Mesothelial cell of epicardium (in vitro differentiated cells): ENCODE measurements at regions not wholly inside any gene's neighbourhood (a gene's known extent, or its start where the extent isn't known, plus 50 kb on each side); places are given as distances from the start of the nearest gene placed in this dataset.

ENCODE experiments used
- DNase-seq, 2 experiments: peaks; one replicate each; pipeline ENCODE4 v3.0.0; 2021; ENCODE audit warnings: low spot score in 2 of 2; ENCODE audit not compliant: unreplicated experiment in 2 of 2
- H3K27ac Mint-ChIP-seq: 2 replicates; pipeline ENCODE4 v1.8.0; 2021; ENCODE audit warnings: mixed read lengths
- H3K27me3 Mint-ChIP-seq: 2 replicates; pipeline ENCODE4 v1.8.0; 2021; ENCODE audit warnings: low read depth, mixed read lengths
- H3K36me3 Mint-ChIP-seq: 2 replicates; pipeline ENCODE4 v1.8.0; 2021; ENCODE audit warnings: mixed read lengths
- H3K4me1 Mint-ChIP-seq: 2 replicates; pipeline ENCODE4 v1.8.0; 2021; ENCODE audit warnings: mixed read lengths
- H3K4me3 Mint-ChIP-seq: 2 replicates; pipeline ENCODE4 v1.8.0; 2021; ENCODE audit warnings: mild to moderate bottlenecking, moderate library complexity, mixed read lengths
- H3K9me3 Mint-ChIP-seq: 2 replicates; pipeline ENCODE4 v1.8.0; 2021; ENCODE audit warnings: mixed read lengths
- TF ChIP-seq, protein P1 (sequence below): fragments of 200-600 bp; sonication (generic); IDR thresholded peaks from one replicate; pipeline ENCODE4 v1.5.0; 2021; ENCODE audit warnings: antibody characterized with exemption; ENCODE audit not compliant: unreplicated experiment

- H3K4me3 Mint-ChIP-seq, result no peak overlapping the region
- DNase-seq, result no peak
- H3K36me3 Mint-ChIP-seq, result no peaks in the 10 kb centered on the region
- H3K27ac Mint-ChIP-seq, result no peak overlapping the region
- peaks cover 25% of the 10 kb centered on the region for H3K9me3 Mint-ChIP-seq
- no peaks in the 10 kb centered on the region for H3K27me3 Mint-ChIP-seq
- TF ChIP-seq, protein P1, sequence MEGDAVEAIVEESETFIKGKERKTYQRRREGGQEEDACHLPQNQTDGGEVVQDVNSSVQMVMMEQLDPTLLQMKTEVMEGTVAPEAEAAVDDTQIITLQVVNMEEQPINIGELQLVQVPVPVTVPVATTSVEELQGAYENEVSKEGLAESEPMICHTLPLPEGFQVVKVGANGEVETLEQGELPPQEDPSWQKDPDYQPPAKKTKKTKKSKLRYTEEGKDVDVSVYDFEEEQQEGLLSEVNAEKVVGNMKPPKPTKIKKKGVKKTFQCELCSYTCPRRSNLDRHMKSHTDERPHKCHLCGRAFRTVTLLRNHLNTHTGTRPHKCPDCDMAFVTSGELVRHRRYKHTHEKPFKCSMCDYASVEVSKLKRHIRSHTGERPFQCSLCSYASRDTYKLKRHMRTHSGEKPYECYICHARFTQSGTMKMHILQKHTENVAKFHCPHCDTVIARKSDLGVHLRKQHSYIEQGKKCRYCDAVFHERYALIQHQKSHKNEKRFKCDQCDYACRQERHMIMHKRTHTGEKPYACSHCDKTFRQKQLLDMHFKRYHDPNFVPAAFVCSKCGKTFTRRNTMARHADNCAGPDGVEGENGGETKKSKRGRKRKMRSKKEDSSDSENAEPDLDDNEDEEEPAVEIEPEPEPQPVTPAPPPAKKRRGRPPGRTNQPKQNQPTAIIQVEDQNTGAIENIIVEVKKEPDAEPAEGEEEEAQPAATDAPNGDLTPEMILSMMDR, result no peak
- no peaks in the 10 kb centered on the region for H3K4me1 Mint-ChIP-seq
Observed at GRCh38 chr4:11640584-11640983, 211.9 kb upstream of the HS3ST1 start.

GRCh38 chr4:11636551-11636950 lies 207.9 kb upstream of the HS3ST1 start:
- TF ChIP-seq, protein P1, result no peak
- DNase-seq, result no peak
- Mint-ChIP-seq H3K27me3 (no peaks in the 10 kb centered on the region), H3K4me3 (no peak overlapping the region), H3K27ac (no peak overlapping the region), H3K4me1 (no peaks in the 10 kb centered on the region), H3K36me3 (no peaks in the 10 kb centered on the region), H3K9me3 (peaks cover 11% of the 10 kb centered on the region)

- Mint-ChIP-seq H3K4me3 (no peak overlapping the region), H3K36me3 (no peaks in the 10 kb centered on the region), H3K4me1 (no peaks in the 10 kb centered on the region), H3K27me3 (no peaks in the 10 kb centered on the region), H3K27ac (no peak overlapping the region), H3K9me3 (peaks cover 11% of the 10 kb centered on the region)
- TF ChIP-seq, protein P1, result no peak
- DNase-seq, result no peak
Observed at GRCh38 chr4:11636031-11636430, 207.3 kb upstream of the HS3ST1 start.

DNA sequence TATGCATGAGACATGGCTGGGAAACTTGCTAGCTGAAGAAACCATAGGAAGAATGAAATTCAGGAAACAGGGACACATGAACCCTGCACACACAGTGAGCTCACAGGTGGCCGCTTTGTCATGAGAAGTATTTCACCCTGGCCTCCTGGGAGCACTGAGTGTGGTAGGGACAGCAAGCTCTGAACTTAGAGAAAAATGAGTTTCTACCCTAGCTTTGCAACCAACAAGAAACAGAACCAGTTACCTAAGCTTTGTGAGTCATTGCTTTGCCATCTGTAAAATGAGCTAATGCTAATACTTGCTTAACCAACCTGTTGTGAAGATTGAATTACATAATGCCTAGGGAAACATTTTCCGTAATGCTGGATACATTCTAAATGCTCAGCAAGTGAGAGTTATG lies 206.6 kb upstream of the HS3ST1 start:
- H3K27me3 Mint-ChIP-seq, result no peaks in the 10 kb centered on the region
- H3K27ac Mint-ChIP-seq, result no peak overlapping the region
- peaks cover 11% of the 10 kb centered on the region for H3K9me3 Mint-ChIP-seq
- no peaks in the 10 kb centered on the region for H3K4me1 Mint-ChIP-seq
- no peak for DNase-seq
- H3K36me3 Mint-ChIP-seq, result no peaks in the 10 kb centered on the region
- TF ChIP-seq, protein P1, result no peak
- H3K4me3 Mint-ChIP-seq, result no peak overlapping the region

DNA sequence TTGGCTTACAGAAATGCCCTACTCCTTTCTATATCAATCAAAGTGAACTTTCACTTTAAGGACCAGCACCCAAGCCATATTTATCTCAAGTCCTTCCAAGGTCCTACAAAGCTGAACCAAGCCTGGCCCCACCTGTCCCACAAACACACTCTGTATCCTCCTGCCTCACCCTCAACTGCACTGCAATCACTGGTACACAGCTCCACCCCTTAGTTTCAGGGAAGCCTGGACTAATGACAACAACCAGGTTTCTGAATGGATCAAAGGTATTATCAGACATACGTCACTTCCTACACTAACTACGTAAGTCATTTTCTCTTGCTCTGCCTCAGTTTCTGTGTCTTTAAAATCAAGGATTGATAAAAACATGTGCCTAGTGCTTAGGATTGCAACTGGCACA lies 205.6 kb upstream of the HS3ST1 start:
- Mint-ChIP-seq H3K4me3 (no peak overlapping the region), H3K27me3 (no peaks in the 10 kb centered on the region), H3K27ac (no peak overlapping the region), H3K4me1 (no peaks in the 10 kb centered on the region), H3K9me3 (peaks cover 9% of the 10 kb centered on the region), H3K36me3 (no peaks in the 10 kb centered on the region)
- TF ChIP-seq, protein P1, result no peak
- DNase-seq, result no peak

DNA sequence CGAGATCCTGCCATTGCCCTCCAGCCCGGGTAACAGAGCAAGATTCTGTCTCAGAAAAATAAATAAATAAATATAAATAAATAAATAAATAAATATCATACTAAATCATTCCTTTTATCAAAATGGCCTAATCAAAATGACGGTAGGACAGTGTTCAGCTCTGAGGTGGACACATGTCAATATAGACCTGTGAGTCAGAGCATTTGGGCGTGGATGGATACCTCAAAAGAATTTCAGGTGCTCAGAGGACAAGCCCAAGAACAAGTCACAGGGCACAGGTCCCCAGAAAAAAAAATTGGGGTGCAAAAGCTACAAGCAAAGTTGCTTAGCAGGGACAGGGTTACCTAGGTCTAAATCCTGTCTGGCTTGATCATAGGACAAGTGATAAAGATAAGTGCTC lies 204.7 kb upstream of the HS3ST1 start:
- Mint-ChIP-seq H3K4me1 (no peaks in the 10 kb centered on the region), H3K9me3 (peaks cover under 1% of the 10 kb centered on the region), H3K27me3 (no peaks in the 10 kb centered on the region)

More for the DNA sequence above, 204.7 kb upstream of the HS3ST1 start:
- H3K4me3 Mint-ChIP-seq, result no peak overlapping the region
- no peak for DNase-seq
- H3K27ac Mint-ChIP-seq, result no peak overlapping the region
- TF ChIP-seq, protein P1, result no peak
- no peaks in the 10 kb centered on the region for H3K36me3 Mint-ChIP-seq
